Glomerular visceral epithelial cell (primary cell): ENCODE measurements at regions not wholly inside any gene's neighbourhood (a gene's known extent, or its start where the extent isn't known, plus 50 kb on each side); places are given as distances from the start of the nearest gene placed in this dataset.
A peak's percentile ranks its signal among the peaks of the same experiment; 100 is the strongest.

Experiments used
- DNase-seq: peaks from one replicate; pipeline ENCODE4 v3.0.0-alpha.2; 2016; ENCODE audit errors: extremely low spot score

DNA sequence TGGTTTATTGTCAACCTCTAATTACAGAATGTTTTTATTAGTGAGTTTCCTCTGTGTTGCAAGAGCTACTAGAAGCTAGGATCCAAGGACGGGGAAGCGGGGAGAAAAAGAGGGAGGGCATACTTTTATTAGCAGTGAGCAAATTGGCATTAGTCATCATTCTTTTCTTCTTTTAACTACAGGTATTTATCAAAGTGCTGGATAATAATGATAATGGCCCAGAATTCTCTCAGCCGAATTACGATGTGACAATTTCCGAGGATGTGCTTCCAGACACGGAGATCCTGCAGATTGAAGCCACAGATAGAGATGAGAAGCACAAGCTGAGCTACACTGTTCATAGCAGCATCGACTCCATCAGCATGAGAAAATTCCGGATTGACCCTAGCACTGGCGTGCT is 179.7 kb upstream of the MTNR1B start:
- no peak for DNase-seq

DNA sequence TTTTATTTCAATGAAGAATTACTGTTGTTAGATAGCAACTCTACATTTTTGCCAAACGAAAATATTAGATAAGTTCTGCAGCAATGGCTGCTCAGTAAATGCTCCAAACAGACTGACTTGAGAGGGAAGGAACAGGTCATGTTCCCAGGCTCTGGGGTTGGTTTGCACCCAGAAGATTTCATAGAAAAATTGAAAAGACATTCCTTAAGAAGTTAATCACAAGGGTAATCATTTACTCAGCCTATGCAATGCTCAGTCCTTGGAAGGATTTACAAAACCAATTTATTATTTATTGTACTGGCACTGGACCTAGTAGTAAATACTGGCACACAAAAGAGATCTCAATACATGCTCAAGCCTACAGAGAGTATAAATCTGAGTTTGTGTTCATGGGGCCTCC is 179.1 kb upstream of the MTNR1B start:
- DNase-seq: peak; percentile 31

DNA sequence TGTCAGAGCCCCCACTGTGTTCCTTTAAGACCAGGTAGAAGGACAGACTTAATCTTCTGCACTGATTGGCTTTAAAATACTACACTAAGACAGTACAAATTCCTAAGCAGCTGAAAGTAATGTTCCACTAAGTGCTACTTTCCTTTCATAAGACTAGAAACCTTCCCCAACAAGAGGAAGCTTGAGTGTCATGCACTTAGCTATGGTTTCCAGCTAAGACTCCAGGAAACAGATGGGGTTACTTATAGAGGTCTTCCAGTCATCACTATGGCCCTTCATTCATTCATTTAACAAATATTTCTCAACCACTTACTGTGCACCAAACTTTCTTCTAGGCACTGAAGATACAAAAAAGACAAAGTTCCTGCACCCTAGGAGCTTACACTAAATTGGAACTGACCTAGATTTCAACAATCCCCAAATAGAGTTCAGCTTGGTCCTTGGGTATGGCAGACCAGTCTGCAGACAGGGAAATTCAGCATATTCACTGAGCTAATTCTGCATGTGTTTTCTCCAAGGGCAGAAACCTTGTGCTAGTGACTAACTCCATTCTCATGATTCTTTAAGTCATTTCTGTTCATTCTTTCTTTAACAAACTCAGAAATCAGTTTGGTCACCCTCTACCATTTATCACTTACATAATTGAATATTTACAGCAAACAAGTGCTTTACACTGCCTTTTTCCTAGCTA is 178.4 kb upstream of the MTNR1B start:
- no peak for DNase-seq

DNA sequence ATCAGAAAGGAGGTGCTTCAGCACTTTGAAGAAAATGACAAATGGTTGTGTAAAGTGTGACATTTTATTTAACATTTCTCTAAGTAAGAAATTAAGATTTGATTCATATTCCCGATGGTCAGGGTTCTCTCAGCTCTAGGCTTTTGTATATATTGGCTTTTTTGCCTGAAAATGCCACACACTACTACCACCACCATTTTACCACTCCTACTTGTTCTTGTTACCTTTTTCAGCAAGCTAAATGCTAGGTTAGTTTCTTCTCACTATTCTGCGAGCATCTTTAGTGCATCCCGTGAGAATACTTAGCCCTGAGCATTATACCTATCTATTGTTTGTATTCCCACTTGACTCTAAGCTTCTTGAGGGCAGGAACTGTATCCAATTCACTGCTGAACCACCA is 177.6 kb upstream of the MTNR1B start:
- DNase-seq: no peak

DNA sequence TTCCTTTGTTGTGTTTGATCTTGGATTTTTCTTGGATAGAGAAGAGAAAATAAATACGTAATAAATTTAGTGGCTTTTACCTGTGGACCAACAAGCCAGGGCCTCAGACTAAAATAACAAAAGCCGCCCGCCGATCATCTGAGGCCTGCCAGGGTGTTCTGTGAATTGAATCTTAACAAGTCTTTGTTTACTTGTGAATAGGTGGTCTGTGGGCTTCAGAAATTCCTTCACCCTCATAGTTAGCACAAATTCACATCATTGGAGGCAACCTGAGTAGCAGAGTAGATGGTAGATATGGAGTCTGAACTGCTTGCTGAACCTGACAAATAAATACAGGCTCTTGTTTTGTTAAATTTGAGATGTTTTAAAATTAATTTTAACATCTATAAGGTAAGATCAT is 176.3 kb upstream of the MTNR1B start:
- no peak for DNase-seq

DNA sequence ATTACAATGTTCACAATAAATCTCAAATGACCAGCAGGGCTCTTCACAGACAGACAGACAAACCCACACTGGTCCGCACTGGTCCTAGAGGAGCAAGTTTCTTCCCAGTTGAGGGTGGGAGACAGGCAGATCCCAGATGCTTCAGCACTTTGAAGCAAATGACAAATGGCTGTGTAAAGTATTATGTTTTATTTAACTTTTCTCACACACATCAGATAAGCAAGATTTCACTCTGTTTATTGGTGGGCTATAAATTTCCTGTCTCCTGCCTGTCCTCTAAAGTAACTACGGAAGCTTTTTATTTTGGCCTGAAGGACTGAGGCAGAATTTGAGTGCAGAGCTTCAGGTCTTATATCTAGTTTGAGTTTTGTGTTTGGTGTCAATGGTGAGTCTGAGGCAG is 174.7 kb upstream of the MTNR1B start:
- no peak for DNase-seq

DNA sequence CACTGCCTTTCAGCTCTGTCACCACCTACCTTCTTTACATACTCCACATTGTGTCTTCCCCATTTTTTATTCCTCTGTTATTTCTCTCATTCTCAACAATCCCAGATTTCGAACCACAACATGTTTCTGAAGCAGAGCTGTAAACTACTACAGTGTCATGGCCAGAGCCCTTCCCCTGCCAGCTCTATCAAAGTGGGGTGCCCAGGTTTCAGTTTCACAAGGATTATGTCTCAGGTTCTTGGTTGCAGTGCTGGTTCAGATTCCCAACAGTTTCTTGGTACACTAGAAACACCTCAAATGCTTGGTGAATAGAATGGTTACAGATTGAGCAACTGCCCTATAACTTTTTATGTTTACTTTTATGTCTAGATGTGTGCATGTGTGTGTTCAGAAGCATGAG is 172.7 kb upstream of the MTNR1B start:
- no peak for DNase-seq

DNA sequence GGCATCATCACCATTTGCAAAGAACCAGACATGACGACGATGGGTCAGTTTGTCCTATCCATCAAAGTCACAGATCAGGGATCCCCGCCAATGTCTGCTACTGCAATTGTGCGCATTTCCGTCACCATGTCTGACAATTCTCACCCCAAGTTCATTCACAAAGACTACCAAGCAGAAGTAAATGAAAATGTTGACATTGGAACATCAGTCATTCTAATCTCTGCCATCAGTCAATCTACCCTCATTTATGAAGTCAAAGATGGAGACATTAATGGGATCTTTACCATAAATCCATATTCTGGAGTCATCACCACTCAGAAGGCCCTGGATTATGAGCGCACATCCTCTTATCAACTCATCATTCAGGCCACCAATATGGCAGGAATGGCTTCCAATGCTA is 171.6 kb upstream of the MTNR1B start:
- DNase-seq: no peak

DNA sequence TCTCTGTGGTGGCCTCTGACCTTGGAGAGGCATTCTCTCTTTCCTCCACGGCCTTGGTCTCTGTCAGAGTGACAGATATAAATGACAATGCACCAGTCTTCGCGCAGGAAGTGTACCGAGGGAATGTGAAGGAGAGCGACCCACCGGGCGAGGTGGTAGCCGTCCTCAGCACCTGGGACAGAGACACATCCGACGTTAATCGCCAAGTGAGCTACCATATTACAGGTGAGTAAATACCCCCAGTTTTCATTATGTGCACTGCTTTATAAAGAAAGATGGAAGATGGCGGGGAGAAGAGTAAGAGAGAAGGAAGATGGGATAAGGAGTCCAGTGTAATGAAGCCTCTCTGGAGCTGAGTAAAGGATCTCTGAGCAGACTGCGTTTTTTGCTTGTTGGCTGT is 167.8 kb upstream of the MTNR1B start:
- DNase-seq: no peak

DNA sequence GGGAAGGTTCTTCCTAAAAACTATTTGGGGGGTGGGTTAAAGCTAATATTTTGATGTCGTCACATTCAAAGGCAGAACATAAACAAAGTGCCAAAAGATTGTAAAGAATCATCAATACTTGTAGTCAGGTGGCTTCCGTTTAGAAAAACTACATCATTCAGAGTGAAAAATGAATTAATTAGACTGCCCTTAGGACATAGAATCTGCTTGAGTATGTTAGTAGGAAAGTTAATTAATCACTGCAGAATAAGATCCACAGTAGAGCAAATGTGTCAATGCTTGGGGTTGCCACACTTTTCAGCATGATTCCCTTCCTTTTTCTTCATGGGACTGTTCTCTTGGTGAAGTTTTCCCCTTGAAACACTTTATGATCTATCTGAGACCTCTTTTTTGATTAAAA is 166.8 kb upstream of the MTNR1B start:
- DNase-seq: no peak

DNA sequence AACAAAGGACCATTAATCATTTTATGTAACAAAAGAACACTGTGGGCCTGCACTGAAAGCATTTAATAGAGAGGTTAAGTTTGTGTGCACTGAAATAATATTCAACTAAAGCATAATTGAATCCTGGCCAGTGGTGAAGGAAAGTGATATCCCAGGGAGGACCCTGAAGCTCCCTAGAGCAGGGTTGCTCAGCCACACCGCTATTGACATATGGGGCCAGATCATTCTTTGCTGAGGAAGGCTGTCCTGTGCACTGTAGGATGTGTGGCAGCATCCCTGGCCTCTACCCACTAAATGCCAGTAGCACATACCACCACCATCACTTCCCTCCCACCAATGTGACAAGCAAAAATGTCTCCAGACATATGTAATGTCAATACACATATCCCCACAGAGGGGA is 166.1 kb upstream of the MTNR1B start:
- no peak for DNase-seq

DNA sequence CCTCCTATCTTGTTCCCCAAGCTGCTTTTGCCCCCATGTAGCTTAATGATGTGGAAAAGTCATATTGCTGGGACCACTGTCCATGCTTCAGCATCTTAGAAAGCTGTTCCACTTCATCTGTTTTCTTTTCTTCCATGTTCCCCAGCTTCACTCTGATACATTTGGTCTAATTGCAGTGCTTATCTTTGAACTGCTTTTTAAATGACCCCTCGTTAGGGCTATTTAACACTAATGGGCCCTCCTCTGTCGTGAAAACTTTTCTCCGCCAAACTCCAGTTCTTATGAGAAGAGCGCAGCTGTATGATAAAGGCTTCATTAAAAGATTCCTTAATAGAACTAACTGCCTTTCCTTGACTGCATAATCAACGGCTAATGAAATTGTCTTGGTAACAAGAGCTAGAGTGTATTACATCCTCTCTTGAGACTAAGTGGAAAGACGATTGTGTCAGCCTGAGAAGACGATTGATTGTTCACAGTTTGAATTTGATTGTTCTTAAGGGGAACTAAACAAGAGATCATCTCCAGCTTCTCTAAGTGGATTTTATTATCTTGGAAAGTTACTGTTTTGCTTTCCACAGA is 165.0 kb upstream of the MTNR1B start:
- DNase-seq: no peak

DNA sequence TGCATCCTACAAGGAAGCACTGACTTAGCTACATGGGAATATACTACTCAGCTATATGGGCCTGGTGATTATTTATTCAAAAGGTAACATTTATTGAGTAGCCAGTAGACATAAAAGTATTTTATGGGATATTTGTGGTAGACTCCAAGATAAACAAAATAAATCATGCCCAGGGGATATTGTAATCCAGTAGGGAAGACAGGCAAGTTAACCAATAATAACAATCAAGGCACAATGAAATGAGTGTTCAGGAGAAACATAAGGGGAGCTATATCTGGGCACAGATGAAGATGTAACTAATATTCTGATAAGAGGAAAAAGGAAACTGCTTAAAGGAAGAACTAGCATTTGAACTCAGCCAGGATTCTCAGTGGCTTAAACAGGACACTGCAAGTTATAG is 161.4 kb upstream of the MTNR1B start:
- no peak for DNase-seq

DNA sequence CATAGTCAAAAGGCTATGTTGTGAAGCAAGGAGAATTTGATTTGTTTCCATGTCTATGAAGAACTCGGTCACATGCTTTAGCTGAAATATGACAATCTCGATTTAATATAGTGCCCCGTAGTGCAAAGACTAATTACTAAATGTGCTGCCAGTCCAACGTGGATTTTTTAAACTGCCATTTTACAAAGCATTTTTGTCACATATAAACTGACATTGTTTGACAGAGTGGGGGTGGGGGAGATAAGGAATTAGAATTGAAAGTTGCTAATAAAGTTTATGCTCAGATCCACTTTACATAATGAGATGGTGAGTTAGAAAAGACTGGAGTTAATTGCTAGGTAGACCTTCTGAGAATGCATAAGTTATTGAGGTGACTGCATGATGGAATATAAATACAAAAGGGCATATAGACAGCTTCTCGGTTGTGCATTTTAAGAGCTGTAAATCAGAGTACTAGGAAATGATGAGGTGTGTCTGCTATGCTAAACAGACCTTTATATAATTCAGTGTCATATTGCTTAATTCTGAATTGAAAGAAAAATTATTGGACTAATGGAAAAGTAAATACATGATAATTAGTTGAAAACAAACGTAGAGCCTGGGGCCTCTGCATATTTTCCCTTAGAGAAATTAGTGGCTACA is 158.9 kb upstream of the MTNR1B start:
- no peak for DNase-seq

DNA sequence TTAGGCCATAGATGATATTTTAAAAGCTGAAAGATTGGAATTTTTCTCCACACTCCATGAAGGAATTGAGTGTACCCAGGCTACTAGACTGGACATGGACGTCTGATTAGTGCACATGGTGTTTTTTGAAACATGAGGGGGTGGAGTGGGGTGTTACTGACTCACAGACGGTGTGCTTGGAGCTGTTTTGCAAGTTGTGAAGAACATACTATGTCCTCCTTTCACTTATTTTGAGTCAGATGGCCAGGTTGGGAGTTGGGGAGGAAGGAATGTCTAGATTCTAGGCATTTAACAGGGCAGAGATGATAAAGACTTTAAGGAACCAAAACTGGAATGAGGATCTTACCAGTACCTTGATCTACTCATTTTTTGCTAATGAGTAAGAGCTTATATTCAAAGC is 158.1 kb upstream of the MTNR1B start:
- no peak for DNase-seq

DNA sequence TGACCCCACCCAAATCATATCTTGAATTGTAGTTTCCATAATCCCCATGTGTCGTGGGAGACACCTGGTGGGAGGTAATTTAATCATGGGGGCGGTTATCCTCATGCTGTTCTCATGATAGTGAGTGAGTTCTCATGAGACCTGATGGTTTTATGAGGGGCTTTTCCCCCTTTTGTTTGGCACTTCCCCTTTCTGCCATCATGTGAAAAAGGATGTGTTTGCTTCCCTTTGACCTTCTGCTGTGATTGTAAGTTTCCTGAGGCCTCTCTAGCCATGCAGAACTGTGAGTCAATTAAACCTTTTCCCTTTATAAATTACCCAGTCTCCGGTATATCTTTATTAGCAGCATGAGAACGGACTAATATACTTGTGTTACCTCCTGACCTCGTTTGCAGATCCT is 156.6 kb upstream of the MTNR1B start:
- DNase-seq: no peak

DNA sequence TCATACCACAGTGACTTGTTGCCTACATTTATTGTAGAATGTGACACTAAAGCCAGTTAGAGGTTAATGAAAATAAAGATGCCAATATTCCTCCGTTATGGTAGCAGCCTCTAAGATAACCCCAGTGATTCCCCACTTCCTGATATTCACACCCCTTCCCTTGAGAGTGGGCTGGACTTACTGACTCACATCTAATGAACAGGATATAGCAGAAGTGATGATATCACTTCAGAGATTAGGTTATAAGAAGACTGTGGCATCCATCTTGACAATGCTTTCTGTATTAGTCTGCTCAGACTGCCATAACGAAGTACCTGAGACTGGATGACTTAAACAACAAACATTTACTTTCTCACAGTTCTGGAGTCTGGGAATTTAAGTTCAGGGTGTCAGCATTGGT is 149.6 kb upstream of the MTNR1B start:
- no peak for DNase-seq

DNA sequence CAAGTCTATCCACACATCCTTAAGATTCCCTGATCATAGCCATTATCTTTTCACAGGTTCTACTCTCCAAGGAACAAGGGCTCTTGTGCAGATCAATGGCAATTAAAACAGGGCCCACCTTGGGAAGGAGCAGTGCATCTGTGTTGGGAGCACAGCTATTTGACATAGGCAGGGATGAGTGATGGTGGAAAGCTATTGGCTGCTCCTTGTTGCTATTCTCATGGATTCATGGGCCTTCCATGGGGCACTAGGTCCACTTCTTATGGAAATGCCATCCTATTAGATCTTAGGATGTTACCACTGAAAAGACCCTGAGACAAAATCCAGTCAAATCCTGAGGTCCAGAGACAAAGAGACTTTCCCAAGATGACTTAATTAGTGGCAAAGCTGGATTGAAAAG is 148.6 kb upstream of the MTNR1B start:
- DNase-seq: no peak

DNA sequence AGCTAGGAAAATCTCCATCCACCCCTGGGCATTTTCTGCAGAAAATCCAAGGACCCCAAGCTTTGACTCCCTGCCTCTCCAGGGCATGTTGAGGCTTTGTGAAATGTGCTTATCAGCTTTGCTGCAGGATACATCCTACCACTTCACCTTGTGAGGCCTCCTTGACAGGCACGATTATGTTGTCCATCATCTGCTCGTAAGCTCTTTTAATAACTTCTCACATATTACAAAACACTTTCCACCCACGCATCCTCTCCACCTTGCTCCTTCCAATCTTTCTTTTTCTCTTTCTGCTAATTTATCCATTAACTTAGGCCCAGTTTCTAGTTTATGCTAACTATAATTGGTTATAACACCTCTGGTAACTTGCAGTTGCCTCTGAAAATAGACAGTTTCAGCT is 147.0 kb upstream of the MTNR1B start:
- no peak for DNase-seq

DNA sequence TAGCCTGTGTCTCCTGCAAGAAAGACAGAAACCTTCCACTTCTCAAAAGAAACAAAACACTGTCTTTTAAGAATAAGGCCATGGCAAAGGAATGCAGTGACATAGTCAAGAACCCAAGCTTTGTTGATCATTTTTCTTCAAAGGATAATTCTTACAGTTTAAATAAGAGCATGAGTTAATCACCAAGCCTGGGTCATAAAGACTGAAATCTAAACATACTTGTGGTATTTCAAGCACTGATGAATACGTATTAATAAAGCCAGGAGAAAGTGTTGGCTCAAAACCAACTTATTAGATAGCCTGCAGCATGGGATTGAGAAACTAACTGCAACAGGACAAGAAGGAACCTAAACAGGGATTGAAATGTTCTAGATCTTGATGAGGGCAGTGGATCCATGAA is 143.3 kb upstream of the MTNR1B start:
- DNase-seq: peak; percentile 41

DNA sequence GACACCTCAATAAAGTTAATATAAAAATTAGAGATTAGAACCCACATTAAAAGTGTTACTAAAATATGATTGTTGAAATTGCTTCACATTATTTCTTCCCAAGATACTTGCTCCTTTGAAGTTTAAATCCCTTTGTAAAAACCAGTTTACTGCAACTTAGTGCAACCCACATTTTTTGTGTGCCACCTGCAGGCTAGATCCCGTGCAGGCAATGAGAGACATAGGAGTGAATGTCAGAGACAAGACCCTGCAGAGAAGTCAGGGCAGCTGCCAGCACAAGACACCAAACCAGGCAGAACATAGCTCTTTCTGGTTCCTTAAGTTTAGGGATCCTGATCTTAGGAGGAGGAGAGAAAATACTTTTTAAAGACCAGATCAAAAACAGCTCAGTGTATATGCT is 142.8 kb upstream of the MTNR1B start:
- DNase-seq: no peak

DNA sequence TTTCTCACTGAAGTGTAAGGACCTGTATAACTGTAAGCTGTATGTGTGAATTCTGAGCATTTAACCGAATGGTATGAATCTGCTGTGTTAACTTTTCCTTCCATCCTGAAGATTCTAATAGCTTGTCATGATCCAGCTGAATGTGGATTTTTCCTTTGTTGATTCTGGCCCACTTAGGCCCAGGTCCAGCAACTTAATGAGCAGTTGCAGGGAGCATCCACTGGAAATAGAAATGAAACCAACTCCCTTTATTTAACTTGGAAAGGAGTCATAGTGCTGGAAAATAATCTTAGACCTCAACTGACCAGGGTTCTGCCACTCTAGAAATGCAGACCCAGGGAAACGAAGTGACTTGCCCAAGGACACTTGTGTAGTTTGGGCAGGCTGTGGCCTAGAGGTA is 142.3 kb upstream of the MTNR1B start:
- no peak for DNase-seq

DNA sequence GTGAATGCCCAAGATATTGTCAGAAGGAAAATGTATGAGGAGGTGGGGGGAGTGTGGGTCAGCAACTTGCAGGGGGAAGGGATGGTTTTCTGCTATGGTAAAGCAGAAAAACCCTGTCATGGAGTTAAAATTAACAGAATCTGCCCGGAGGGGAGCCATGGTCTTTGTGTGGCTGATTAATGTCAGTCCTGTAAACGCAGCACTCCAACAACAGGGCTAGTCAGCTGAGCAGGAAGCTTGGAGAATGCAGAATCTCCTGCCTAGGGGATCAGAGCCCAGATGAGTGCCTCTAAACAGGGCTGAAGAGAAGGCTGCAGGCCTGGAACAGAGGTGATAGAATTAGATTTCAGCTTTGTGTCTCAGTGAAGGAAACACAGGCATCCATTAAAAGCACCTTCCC is 140.9 kb upstream of the MTNR1B start:
- no peak for DNase-seq

DNA sequence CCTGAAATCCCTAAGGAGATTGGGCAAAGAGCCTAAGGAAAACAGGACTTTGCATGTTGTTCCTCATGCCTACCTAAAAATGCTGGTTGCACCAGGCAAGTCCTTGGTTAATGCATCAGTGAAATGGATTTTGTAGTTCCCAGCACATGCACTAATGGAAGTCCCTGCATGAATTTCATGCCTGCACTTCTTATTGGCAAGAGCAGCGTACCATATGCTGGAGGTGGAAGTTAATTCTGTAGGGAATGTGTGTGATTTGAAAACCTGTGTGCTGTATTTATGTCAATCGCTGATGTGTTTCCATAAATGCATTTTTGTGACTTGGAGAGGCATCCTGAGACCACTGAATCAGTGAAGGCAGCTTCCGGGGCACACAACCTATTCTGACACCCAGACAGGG is 140.3 kb upstream of the MTNR1B start:
- DNase-seq: no peak
